Adrenal gland (tissue), 5 donors: ENCODE measurements at regions not wholly inside any gene's neighbourhood (a gene's known extent, or its start where the extent isn't known, plus 50 kb on each side); places are given as distances from the start of the nearest gene placed in this dataset.

Experiments
- POLR2A ChIP-seq, 2 donors: fragments of 450-650 bp; IDR thresholded peaks; one replicate each; pipeline ENCODE4 v1.6.1; 2017; ENCODE audit warnings: antibody characterized with exemption in 2 of 2, mild to moderate bottlenecking in 2 of 2, moderate library complexity in 1 of 2
- TF ChIP-seq, protein P1 (sequence below), 6 experiments: fragments of 450-650 bp in 4 of 6; fragments of 200-600 bp in 2 of 6; sonication (generic) in 1 of 6; IDR thresholded peaks; 1 replicate in 5 of 6; 2 replicates in 1 of 6; pipeline versions ENCODE4 v1.5.1 to v1.8.0; 2016 to 2021; ENCODE audit warnings: antibody characterized with exemption in 6 of 6, mild to moderate bottlenecking in 2 of 6, moderate library complexity in 1 of 6
- donor health status: DM: no; HTN: no; CAD: no.

DNA sequence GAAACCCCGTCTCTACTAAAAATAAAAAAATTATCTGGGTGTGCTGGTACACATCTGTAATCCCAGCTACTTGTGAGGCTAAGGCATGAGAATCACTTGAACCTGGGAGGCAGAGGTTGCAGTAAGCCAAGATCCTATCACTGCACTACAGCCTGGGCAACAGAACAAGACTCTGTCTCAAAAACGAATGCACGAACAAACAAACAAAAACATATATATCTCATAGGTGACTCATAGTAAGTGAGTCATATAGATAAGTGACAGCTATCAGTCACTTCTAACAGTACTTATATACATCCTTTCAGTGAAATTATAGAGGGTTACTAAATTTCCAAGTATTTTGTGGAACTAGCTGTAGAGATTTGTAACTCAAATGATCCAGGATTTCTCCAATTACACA lies 127.3 kb upstream of the FIGN start:
- TF ChIP-seq, protein P1, sequence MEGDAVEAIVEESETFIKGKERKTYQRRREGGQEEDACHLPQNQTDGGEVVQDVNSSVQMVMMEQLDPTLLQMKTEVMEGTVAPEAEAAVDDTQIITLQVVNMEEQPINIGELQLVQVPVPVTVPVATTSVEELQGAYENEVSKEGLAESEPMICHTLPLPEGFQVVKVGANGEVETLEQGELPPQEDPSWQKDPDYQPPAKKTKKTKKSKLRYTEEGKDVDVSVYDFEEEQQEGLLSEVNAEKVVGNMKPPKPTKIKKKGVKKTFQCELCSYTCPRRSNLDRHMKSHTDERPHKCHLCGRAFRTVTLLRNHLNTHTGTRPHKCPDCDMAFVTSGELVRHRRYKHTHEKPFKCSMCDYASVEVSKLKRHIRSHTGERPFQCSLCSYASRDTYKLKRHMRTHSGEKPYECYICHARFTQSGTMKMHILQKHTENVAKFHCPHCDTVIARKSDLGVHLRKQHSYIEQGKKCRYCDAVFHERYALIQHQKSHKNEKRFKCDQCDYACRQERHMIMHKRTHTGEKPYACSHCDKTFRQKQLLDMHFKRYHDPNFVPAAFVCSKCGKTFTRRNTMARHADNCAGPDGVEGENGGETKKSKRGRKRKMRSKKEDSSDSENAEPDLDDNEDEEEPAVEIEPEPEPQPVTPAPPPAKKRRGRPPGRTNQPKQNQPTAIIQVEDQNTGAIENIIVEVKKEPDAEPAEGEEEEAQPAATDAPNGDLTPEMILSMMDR (IDR thresholded peaks at IDR 0.05) = no peak
- TF ChIP-seq POLR2A (IDR thresholded peaks at IDR 0.05) = no peak
